GM12865 (cell line): ENCODE measurements at regions not wholly inside any gene's neighbourhood (a gene's known extent, or its start where the extent isn't known, plus 50 kb on each side); places are given as distances from the start of the nearest gene placed in this dataset.

Source experiments
- DNase-seq: peaks from one replicate; pipeline ENCODE4 v3.0.0; 2010; ENCODE audit warnings: low read depth
- H3K4me3 ChIP-seq: 2 replicates; pipeline ENCODE4 v1.5.1; 2011; ENCODE audit warnings: mild to moderate bottlenecking, low read depth, low read length, control low read depth
- TF ChIP-seq, protein P1 (sequence below): IDR thresholded peaks from 2 replicates; pipeline ENCODE4 v1.5.1; 2011; ENCODE audit warnings: low read length, control low read depth, low read depth, inconsistent platforms; ENCODE audit not compliant: insufficient read depth; ENCODE audit errors: missing control alignments

DNA sequence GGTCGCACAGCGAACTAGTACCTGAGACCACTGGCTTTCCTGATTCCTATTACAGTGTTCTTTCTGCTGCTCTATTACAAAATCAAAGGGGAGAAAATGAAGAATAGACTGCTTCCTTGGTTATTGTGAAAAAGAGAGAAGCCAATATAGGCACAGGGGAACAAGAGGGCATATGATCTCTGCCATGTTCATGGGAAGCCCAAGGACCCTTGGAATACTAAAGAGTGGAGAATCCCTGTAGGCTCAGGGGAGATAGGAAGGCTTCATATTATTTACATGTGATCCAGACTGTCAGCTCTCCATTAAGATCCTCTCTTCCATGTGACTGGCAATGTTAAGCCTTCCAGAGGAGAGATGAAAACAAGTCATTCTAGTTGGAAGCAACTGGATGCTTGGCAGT is 135.7 kb upstream of the MYCN start:
- no peak overlapping the region for H3K4me3 ChIP-seq
- no peak for DNase-seq
- TF ChIP-seq, protein P1, sequence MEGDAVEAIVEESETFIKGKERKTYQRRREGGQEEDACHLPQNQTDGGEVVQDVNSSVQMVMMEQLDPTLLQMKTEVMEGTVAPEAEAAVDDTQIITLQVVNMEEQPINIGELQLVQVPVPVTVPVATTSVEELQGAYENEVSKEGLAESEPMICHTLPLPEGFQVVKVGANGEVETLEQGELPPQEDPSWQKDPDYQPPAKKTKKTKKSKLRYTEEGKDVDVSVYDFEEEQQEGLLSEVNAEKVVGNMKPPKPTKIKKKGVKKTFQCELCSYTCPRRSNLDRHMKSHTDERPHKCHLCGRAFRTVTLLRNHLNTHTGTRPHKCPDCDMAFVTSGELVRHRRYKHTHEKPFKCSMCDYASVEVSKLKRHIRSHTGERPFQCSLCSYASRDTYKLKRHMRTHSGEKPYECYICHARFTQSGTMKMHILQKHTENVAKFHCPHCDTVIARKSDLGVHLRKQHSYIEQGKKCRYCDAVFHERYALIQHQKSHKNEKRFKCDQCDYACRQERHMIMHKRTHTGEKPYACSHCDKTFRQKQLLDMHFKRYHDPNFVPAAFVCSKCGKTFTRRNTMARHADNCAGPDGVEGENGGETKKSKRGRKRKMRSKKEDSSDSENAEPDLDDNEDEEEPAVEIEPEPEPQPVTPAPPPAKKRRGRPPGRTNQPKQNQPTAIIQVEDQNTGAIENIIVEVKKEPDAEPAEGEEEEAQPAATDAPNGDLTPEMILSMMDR = no peak

GRCh38 chr2:15805206-15805605 is 135.1 kb upstream of the MYCN start:
- TF ChIP-seq, protein P1 = no peak
- no peak overlapping the region for H3K4me3 ChIP-seq
- DNase-seq = no peak

GRCh38 chr2:15805772-15806171 is 134.6 kb upstream of the MYCN start:
- TF ChIP-seq, protein P1 = no peak
- no peak overlapping the region for H3K4me3 ChIP-seq
- no peak for DNase-seq

DNA sequence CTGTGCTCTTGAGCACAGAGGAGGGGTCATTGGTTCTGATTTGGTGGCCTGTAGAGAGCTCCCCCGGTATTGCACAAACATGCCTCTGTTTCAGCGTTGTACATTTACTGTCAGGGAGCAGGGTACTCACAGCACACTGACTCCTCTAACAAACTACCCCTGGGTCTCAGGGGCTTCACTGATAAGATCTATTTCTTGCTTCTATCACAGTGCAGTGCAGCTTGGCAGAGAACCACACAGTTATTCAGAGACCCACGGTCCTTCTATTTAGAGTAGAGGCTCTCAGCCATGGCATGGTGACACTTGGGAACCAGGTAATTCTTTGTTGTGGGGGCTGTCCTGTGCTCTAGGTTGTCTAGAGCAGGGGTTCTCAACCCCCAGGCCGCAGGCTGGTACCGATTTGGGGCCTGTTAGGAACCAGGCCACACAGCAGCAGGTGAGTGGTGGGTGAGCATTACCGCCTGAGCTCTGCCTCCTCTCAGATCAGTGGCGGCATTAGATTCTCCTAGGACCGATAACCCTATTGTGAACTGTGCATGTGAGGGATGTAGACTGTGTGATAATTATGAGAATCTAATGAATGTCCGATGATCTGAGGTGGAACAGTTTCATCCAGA is 133.4 kb upstream of the MYCN start:
- TF ChIP-seq, protein P1 = no peak
- no peak for DNase-seq
- H3K4me3 ChIP-seq = no peak overlapping the region

- DNase-seq = no peak
- TF ChIP-seq, protein P1 = no peak
- H3K4me3 ChIP-seq = no peak overlapping the region
Observed at GRCh38 chr2:15807418-15808203, 132.7 kb upstream of the MYCN start.

- DNase-seq = no peak
- TF ChIP-seq, protein P1 = no peak
- no peak overlapping the region for H3K4me3 ChIP-seq
Observed at GRCh38 chr2:15808204-15808910, 132.0 kb upstream of the MYCN start.

- no peak for DNase-seq
- TF ChIP-seq, protein P1 = no peak
Observed at GRCh38 chr2:15808944-15809343, 131.4 kb upstream of the MYCN start.

More at GRCh38 chr2:15808944-15809343, 131.4 kb upstream of the MYCN start:
- no peak overlapping the region for H3K4me3 ChIP-seq
